22Rv1 (cell line): ENCODE measurements at regions not wholly inside any gene's neighbourhood (a gene's known extent, or its start where the extent isn't known, plus 50 kb on each side); places are given as distances from the start of the nearest gene placed in this dataset.

Experiments used
- CTCF ChIP-seq: fragments of 450-650 bp; IDR thresholded peaks from 2 replicates; pipeline ENCODE4 v1.5.1; 2017; ENCODE audit warnings: mild to moderate bottlenecking
- ZFX ChIP-seq: fragments of 450-650 bp; IDR thresholded peaks from 2 replicates; pipeline ENCODE4 v1.6.1; 2017; ENCODE audit warnings: antibody characterized with exemption, borderline replicate concordance

GRCh38 chr5:101989659-101990058, 306.4 kb downstream of the SLCO4C1 start:
- TF ChIP-seq CTCF: no peak
- TF ChIP-seq ZFX: no peak
